GM19240 (cell line): ENCODE measurements at regions not wholly inside any gene's neighbourhood (a gene's known extent, or its start where the extent isn't known, plus 50 kb on each side); places are given as distances from the start of the nearest gene placed in this dataset.

Experiments used
- DNase-seq: peaks from one replicate; pipeline ENCODE4 v3.0.0; 2011; ENCODE audit warnings: low spot score; ENCODE audit not compliant: insufficient read length

DNA sequence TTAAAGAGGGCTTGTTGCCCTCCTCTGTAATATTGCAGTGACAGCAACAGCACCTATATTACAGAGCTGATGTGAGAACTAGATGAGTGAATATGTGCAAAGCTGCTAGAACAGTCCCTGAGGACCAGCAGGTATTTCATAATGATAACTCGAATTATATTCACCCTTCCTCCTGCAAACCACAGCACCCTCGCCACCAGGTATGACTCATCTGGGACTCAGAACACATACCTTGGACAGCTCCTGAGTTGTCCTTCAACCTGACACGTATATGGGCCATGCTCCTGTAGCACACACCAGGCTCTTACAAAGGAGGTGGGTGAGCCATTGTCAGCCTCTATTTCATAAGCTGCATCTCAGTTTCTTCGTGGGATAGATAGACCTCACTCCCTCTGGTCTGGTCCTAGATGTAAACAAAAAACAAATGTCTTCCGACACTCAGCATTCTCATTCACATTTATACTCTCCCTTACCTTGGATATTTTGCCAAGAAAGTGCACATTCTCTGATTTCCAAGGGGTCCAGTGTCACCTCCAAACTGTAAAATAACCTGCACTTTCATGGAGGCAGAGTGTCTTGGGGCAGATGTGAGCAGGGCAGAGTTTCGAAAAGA lies 124.5 kb downstream of the TLE3 start:
- no peak for DNase-seq

DNA sequence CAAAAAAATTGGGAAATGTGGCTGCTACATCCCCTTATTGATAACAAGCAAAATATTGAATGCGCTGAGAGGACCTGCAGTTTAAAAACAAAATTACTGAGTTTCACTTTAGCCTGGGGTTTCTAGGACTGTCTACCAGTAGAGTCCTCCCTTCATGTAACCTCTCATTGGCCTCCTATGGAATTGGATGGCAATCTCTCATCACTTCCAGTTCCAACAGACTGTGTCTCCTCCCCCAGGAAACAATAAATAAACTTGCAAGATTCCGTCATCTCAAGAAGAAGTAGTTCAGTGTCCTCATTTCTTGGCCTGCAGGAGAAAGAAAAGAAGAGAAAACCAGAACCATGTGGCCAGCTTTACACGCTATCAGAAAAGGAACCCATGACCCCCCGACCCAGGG lies 123.8 kb downstream of the TLE3 start:
- DNase-seq: no peak

DNA sequence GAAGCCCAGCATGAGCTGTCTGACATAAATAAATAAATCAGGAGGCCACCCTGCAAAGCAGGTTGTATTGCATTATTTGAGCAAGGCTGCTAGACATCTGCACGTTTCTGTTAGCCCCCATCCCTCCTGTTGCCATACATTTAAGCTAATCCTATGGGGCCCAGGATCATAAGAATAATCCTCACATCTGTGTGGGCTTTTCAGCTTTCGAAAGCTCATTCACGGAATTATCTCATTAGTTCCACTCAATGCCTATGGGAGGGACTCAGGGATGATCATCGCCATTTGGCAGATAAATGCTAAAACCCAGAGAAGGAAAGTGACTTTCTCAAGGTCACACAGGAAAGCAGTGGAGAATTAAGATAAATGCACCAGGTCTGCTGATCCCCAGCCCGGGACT lies 123.4 kb downstream of the TLE3 start:
- no peak for DNase-seq

DNA sequence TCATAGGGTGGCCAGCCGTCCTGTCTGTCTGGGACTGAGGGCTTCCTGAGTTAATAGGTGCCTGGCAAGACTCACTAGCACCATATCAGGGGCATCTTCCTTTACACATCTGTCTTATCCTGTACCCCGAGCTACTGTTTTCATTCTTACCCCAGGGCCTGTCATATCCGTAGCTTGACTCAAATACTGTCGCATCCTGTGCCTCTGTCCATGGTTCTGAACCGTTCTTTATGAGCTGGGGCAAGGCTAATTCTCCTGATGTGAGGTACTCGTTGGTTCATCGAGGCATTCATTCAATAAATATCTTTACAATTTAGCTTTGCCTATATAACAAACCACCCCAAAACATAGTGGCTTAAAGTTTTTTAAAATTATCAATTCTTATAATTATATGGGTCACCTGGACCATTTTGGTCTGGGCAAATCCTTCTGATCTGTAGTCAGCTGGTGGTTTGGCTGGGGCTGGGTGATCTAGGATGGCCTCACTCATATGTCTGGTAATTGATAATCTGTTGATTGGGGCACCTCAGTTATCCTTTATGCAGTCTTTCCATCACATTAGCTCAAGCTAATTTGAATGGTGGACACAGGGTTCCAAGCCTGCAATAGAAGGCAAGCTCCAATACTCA lies 121.2 kb downstream of the TLE3 start:
- DNase-seq: no peak

DNA sequence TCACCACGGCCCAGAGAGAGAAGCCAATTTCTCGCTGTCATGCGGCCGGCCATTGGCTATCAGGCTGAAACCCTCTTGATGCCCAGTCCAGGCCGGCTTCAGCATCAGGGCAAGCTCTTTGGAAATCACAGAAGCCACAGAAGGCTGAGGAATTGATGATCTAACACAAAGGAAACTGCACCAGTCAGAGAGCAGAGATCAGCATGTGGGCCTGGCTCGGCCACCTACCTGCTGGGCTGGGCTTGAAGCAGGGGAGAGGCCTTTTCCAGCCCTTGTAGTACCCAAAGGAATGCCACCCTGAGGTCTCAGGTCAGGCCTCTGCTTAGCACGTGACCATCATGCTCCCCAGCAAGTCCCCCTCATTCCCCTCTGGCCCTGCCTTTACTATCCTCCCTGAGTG lies 119.1 kb downstream of the TLE3 start:
- DNase-seq: no peak

DNA sequence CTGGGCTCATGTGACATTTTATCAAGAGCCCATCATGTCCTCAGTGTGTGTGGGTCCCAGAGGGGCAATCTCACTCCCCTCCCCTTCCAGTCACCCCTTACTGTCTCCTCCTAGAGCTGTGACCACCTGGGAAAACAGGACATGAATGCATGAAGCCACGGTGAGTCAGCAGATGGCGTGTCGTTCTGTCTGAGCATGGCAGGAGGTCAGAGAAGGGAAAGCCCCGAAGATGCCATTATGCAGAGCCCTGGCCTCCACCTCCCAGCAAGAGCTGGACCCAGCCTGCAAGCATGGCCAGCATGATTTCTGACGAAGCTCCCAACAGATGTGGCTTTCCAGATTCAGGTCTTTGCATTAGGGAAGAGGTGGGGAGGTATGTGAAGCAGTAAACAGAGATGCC lies 118.5 kb downstream of the TLE3 start:
- peak; percentile 70 for DNase-seq

DNA sequence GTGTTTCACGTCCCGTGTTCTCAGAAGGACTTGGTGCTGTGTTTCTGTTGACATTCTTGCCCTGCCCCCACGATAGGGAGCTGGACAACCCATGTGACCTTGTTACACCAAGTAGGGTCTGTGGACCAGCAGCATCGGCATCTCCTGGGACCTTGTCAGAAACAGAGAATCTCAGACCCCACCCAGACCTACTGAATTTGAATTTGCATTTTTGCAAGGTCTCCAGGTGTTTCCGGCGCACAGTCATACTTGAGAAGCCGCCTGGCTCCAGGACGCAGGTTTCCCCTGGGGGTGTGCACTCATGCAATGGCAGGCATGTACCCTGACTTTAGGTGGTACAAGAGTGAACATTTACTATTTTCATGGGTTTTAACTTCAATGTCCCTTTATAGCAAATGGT lies 117.9 kb downstream of the TLE3 start:
- peak; percentile 69 for DNase-seq

DNA sequence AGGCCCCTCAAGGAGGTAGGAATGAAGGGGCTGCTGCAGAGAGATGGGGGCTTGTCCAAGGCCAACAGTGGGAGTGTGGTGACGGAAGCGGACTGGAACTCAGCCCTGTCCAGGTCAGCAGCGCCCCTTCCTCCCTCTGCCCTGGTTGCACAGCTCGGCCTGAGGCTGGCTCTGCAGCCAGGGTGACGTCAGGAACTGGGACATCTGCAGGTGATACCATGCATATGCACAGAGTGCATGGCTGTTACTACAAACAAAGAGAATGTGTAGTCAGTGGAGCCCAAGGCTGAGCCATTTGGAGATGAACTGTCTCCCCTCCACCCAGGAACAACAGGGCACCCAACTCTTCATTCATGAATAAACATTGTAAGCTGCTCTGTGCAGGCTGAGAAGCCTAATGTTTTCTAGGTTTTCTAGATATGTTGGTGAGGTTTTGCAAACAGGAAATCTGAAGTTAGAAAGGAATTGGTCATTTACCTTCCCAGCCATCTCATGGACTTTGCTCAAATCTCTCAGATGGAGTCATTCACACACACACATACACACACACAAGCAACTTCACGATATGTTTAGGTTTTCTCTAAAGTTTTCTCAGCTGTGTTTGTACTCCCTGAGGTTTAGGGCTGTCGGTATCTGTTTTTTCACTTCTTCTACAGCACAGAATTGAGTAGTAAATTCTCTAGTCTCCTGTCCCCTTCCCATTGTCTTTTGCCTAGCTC lies 117.2 kb downstream of the TLE3 start:
- DNase-seq: no peak

DNA sequence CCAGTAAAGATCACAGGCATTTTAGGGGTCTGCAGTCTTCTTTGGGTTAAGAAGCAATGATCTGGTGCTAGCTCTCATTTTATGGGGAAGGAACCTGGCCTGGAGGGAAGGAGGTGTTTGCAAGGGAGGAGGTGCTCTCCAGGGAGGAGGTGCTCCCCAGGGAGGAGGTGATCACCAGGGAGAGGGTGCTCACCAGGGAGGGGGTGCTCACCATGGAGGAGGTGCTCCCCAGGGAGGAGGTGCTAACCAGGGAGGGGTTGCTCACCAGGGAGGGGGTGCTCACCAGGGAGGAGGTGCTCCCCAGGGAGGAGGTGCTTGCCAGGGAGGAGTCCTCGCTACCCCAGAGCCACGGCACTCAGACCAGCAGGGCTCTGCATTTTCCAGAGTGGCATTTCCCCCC lies 115.7 kb downstream of the TLE3 start:
- DNase-seq: no peak

DNA sequence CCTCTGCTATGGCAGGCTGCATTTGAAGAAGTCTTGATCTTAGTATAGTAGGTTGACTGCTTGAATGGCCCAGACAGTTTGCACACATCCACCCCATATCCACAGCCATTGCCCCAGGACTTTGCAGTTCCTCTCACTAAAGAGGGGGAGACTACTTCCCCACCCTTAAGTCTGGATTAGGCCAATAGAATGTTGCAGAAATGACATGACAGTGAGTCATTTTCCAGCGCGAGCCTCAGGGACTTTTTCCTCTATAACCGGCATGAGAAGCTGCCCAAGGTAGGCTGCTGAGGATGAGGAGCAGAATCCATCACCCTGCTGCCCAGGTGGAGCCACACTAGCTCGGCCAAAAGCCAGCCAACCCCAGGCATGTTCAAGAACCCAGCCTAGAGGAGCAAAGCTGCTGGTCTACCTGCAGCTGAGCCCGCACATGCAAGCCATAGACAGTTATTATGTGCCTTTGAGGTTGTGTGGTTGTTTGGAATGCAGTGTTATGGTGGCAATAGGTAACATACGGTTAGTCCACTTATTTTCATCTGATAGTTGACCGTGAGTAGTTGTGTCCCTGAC lies 113.9 kb downstream of the TLE3 start:
- no peak for DNase-seq

DNA sequence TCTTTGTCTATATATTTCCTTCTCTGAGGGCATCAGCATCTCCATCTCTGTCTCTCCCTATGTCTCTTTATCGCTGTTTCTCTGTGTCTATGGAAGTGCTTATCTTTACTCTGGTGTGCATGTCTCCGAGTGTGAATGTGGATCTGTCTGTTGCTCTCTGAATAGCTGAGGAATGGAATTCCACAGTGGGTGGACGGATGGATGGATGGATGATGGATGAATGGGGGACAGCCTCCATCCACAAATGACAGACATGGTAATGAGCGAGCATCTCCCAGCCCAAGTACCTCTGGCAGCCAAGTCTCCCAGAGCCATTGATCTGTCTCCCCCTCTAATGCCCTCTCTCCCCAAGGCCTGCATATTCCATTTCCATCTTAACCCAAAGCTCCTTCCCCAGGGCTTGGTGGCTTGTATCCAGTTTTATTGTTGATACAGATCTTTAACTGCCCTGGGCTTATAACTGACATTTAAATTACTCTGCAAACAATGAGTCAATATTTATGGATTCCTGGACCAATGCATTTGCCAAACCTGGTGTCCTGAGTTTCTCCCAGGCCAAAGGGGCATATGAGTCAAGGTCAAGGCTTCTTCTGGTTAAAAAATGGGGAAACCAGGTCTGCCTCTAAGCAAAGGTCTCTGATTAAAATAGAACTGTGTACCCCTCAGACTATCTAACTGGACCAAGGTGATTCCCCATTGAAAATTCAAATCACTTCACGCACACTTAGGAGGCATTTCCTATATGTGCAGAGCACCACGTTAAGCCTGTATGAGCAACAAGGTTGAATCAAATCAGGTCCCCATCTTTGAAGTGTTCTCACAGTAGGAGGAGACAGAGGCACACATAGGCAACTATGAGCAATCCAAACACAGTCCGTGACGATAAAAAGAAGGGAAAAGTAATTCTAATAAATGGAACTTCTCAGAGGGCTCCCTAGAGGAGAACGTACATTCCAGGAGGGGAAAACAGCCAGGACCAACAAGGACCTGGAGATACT lies 109.9 kb downstream of the TLE3 start:
- DNase-seq: no peak

DNA sequence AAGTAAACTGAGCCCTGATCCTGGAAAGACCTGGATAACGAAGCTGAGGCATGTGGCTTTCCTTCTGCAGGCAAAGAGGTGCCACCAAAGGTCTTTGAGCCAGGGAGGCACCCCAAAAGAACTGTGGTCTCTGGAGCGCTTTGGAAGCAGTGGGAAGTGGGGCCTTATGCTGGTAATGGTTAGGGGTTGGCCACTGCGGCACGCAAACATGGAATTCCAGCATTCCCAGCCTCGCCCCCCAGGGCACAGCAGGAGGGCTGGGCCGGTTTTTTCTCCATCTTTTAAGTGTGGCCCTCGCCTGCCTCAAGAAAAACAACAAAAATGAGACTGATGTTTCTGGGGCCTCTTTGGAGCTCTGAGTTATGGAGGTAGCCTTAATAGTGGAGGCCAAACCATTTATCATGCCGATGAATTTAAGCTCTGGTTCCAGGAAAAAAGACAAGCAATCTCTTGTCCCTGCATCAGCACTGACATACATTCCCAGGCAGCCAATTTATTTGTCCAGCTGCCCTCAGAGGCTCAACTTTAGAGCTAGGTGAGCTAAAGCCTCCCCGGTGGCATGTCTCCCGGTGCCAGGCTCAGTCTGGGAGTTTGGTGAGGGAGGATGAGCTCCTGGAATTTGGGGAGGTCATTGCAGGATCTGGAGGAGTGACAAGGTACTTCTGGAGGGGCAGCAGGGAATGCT lies 109.0 kb downstream of the TLE3 start:
- DNase-seq: no peak

DNA sequence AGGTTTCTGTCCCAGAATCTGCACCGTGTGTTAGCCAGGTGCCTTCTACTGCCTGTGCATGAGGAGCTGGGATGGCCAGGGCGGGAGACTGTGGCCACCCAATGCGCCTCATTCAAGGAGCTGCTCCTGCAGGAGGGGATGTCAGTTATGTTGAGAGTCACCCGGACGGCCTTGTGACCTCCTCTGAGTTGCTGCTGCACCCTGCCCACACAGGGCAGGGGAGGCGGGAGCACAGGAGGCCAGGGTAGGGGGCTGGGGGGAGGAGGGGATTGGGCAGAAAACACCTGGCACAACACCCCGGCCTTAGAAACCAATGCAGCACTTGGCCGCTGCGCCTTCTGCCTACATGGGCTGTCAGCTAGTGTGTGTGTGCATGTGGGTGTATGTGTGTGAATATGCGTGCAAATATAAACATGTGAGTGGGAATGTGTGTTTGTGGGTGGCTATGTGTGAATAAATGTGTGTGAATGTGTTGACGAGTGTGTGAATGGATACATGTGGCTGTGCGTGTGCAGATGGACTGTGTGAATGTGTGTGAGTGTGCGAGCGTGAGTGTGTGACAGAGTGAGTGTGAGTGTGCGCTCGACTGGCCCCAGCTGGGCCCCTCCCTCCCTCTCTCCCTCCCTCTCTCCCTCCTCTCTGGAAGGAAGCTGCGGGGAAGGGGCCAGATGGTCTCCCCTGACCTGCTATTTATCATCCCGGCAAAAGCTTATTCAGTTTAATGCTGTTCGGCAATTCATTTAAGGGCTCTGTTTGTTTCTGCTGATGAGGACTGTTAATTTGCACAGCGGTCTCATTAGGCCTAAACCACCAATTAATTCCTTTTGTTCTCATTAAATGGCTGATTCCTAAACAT lies 106.9 kb downstream of the TLE3 start:
- no peak for DNase-seq

DNA sequence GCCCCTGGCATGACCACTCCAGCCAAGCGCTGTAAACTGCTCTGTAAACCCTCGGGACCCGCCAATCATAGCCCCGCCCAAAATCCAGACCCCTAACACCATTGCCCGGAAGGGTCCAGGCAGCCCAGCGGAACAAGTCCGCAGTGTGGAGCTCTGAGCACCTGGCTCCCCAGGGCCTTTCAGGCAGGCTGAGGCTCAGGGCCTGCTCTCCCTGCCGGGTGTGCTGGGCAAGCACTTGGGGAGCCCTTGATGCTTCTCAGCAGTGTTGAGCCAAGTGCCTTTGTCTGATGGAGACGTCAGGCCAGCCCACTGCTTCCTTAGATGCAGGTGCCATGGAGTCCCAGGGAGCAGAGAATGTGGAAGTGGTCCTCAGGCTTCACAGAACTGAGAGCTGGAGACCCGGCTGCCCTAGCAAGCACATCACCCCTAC lies 106.2 kb downstream of the TLE3 start:
- no peak for DNase-seq

DNA sequence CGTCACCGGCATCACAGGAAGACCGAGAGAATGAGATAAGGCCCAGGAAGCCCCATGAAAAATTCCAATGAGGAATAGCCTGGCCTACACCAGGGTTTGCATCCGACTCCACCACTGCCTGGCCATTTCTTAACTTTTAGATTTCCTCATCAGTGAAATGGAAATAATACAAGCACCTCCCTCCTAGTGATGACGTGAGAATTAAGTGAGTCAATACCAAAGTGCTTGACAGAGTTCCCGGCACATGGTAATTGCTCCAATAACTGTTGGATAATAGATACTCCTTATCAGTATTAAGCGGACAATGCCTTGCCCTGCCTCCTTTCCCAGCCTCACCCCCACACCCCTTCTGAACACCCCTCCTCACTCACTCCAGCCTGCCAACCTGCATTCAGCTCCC lies 105.4 kb downstream of the TLE3 start:
- no peak for DNase-seq

DNA sequence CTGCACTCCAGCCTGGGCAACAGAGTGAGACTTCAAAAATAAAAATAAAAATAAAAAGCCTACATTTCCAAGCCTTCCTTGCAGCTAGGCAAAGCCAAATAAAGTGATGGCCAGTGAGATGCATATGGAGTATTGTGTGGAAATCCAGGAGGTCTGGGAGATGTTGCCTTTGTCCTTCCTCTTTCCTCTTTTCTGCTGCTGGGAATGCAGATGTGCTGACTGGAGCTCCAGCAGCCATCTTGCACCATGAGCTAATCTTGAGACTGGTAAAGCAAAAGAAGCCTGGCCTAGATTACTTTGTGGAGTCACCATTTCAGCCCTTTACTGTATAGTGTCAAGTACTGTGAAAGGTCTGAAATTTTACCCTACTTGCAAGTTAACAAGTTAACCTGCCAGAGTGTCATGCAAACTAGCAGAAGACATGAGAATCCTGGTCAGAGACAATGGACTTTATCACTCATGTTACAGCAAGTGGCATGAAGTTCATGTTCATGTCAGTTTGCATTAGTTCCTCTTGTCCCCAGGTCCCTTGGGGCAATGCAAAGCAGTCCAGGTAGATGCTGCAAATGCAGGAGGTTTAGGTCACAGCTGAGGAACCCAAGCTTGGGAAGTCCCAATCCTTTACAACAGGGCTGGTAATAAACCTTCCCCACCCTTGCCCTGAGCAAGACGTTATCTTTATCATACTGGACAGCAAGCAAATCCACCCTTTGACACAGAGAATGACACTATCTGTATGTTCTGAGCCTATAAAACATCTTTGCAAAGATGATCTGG lies 103.1 kb downstream of the TLE3 start:
- DNase-seq: no peak

DNA sequence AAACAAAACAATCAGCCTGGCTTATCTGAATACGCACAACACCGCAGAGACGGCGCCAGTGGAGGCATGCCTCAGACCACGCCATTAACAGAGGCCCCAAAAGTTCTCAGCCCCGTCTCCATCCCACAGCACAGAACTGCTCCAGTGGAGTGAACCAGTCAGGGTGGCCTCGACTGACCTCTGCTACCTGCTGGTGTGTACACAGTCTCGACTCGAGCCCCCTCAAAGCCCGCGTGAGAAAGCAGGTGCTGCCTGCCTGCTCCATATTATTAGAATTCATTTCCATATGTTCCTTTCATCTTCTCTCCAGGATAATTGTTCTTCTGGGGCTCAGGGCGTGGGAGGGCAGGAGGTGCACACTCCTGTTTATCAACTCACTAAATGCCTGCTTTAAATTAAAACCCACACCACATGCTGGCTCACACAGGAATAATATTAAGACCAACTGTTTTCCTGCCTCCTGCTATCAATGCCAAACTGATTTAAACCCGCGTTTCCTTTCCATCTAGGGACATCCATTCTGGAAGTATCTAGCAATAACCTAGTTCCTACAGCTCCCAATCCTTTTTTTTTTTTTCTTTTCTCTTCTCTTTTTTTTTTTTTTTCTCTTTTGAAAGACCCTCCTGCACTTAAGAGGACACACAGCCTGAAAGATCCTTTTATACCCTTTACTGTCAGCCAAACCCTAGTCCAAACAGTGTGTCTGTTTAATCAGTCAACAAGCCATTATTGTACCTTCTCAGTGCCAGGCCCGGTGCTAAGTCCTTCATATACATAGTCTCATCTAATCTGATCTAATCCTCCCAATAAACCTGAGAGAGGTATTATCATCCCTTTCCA lies 101.2 kb downstream of the TLE3 start:
- no peak for DNase-seq

DNA sequence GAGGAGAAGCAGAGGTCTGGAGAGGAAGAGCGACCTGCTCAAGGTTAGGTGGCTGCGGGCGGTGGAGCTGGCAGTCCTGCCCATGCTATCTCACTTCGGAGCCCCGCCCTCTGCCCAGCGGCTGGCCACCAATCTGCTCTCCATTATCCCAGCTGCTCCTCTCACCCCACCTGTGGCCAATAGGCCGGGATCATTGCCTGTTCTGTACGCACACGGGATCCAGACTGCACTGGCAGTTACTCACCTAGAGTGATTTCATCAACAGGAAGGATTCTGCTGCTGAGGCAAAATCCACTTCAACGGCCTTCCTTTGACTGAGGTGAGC lies 100.6 kb downstream of the TLE3 start:
- DNase-seq: no peak
